ENCODE measurements at regions not wholly inside any gene's neighbourhood (a gene's known extent, or its start where the extent isn't known, plus 50 kb on each side); places are given as distances from the start of the nearest gene placed in this dataset.
"Not testable (repeated sequence)": the region's sequence is repeated elsewhere in the genome, so short reads cannot be mapped to it uniquely, and the experiment has no call there.

- POLR2A ChIA-PET = no interaction called here
- H3K27me3 Mint-ChIP-seq (ENCODE audit: insufficient read depth, unreplicated experiment) = peaks cover 11% of the 10 kb centered on the region
These were observed 158.6 kb upstream of the NT5E start for GRCh38 chr6:85291326-85291725.

GRCh38 chr6:85287654-85288053, 162.2 kb upstream of the NT5E start:
- BruUV-seq (replicated peaks) = no TSS peak
- H3K4me1 Mint-ChIP-seq (ENCODE audit: low read depth, unreplicated experiment) = peaks cover 4% of the 10 kb centered on the region
- H3K36me3 Mint-ChIP-seq (ENCODE audit: insufficient read depth, unreplicated experiment) = no peaks in the 10 kb centered on the region
- no peak for TF ChIP-seq CTCF (IDR thresholded peaks at IDR 0.05; ENCODE audit: insufficient read depth in 1 of 2, low read depth in 1 of 2, low read length in 1 of 2, severe bottlenecking in 1 of 2, unreplicated experiment in 1 of 2)
- H3K9me3 Mint-ChIP-seq (ENCODE audit: unreplicated experiment) = peaks cover 9% of the 10 kb centered on the region
- intact Hi-C loops (cut with micrococcal nuclease; ENCODE audit: unreplicated experiment) = no loop called here
- Histone ChIP-seq H3K27me3 (replicated peaks; ENCODE audit: control insufficient read depth, insufficient read depth, low read length) (no peaks in the 10 kb centered on the region), H3K36me3 (ENCODE audit: control insufficient read depth, insufficient read depth, low read length) (no peaks in the 10 kb centered on the region), H3K9me3 (peaks cover 3% of the 10 kb centered on the region; the same call in 1 of the 2 replicates), H3K4me1 (no peaks in the 10 kb centered on the region), H3K4me3 (ENCODE audit: low read depth, low read length) (no peak overlapping the region)
- ChIA-PET POLR2A (no interaction called here), CTCF (no interaction called here)
- no peak overlapping the region for H3K4me3 Mint-ChIP-seq (ENCODE audit: unreplicated experiment)
- no peak overlapping the region for H3K27ac Mint-ChIP-seq (ENCODE audit: unreplicated experiment)
- peaks cover 3% of the 10 kb centered on the region for H3K27me3 Mint-ChIP-seq (ENCODE audit: insufficient read depth, unreplicated experiment)
- DNase-seq = no peak

More at GRCh38 chr6:85291326-85291725, 158.6 kb upstream of the NT5E start:
- Histone ChIP-seq H3K27me3 (replicated peaks; ENCODE audit: control insufficient read depth, insufficient read depth, low read length) (no peaks in the 10 kb centered on the region), H3K4me1 (no peaks in the 10 kb centered on the region), H3K4me3 (ENCODE audit: low read depth, low read length) (no peak overlapping the region), H3K9me3 (peaks cover 3% of the 10 kb centered on the region; the same call in 1 of the 2 replicates), H3K36me3 (ENCODE audit: control insufficient read depth, insufficient read depth, low read length) (no peaks in the 10 kb centered on the region)
- Mint-ChIP-seq H3K4me3 (ENCODE audit: unreplicated experiment) (no peak overlapping the region), H3K4me1 (ENCODE audit: low read depth, unreplicated experiment) (no peaks in the 10 kb centered on the region), H3K36me3 (ENCODE audit: insufficient read depth, unreplicated experiment) (no peaks in the 10 kb centered on the region), H3K9me3 (ENCODE audit: unreplicated experiment) (peaks cover 9% of the 10 kb centered on the region), H3K27ac (ENCODE audit: unreplicated experiment) (no peak overlapping the region)
- no TSS peak for BruUV-seq (replicated peaks)
- intact Hi-C loops (cut with micrococcal nuclease; ENCODE audit: unreplicated experiment) = no loop called here
- no peak for TF ChIP-seq CTCF (IDR thresholded peaks at IDR 0.05; ENCODE audit: insufficient read depth in 1 of 2, low read depth in 1 of 2, low read length in 1 of 2, severe bottlenecking in 1 of 2, unreplicated experiment in 1 of 2)
- CTCF ChIA-PET = no interaction called here
- DNase-seq = no peak

- Mint-ChIP-seq H3K36me3 (ENCODE audit: insufficient read depth, unreplicated experiment) (no peaks in the 10 kb centered on the region), H3K27ac (ENCODE audit: unreplicated experiment) (no peak overlapping the region), H3K27me3 (ENCODE audit: insufficient read depth, unreplicated experiment) (peaks cover 3% of the 10 kb centered on the region), H3K9me3 (ENCODE audit: unreplicated experiment) (peaks cover 9% of the 10 kb centered on the region), H3K4me3 (ENCODE audit: unreplicated experiment) (no peak overlapping the region), H3K4me1 (ENCODE audit: low read depth, unreplicated experiment) (peaks cover 6% of the 10 kb centered on the region)
- Histone ChIP-seq H3K4me1 (no peaks in the 10 kb centered on the region), H3K4me3 (ENCODE audit: low read depth, low read length) (no peak overlapping the region), H3K27me3 (replicated peaks; ENCODE audit: control insufficient read depth, insufficient read depth, low read length) (no peaks in the 10 kb centered on the region), H3K9me3 (peaks cover 3% of the 10 kb centered on the region; the same call in 1 of the 2 replicates), H3K36me3 (ENCODE audit: control insufficient read depth, insufficient read depth, low read length) (no peaks in the 10 kb centered on the region)
- CTCF ChIA-PET = no interaction called here
- BruUV-seq (replicated peaks) = no TSS peak
- DNase-seq = no peak
- POLR2A ChIA-PET = no interaction called here
- no peak for TF ChIP-seq CTCF (IDR thresholded peaks at IDR 0.05; ENCODE audit: insufficient read depth in 1 of 2, low read depth in 1 of 2, low read length in 1 of 2, severe bottlenecking in 1 of 2, unreplicated experiment in 1 of 2)
- intact Hi-C loops (cut with micrococcal nuclease; ENCODE audit: unreplicated experiment) = no loop called here
These were observed 162.7 kb upstream of the NT5E start for GRCh38 chr6:85287158-85287557.

GRCh38 chr6:85286507-85286906, 163.4 kb upstream of the NT5E start:
- H3K4me3 Mint-ChIP-seq (ENCODE audit: unreplicated experiment); H3K9me3 ChIP-seq; CTCF ChIA-PET; intact Hi-C loops (cut with micrococcal nuclease; ENCODE audit: unreplicated experiment); H3K27me3 Mint-ChIP-seq (ENCODE audit: insufficient read depth, unreplicated experiment); H3K36me3 Mint-ChIP-seq (ENCODE audit: insufficient read depth, unreplicated experiment); H3K36me3 ChIP-seq (ENCODE audit: control insufficient read depth, insufficient read depth, low read length); H3K4me3 ChIP-seq (ENCODE audit: low read depth, low read length); BruUV-seq (replicated peaks); DNase-seq; H3K27ac Mint-ChIP-seq (ENCODE audit: unreplicated experiment); H3K9me3 Mint-ChIP-seq (ENCODE audit: unreplicated experiment); POLR2A ChIA-PET; H3K4me1 Mint-ChIP-seq (ENCODE audit: low read depth, unreplicated experiment); H3K4me1 ChIP-seq; H3K27me3 ChIP-seq (replicated peaks; ENCODE audit: control insufficient read depth, insufficient read depth, low read length): not testable (repeated sequence)
